Stimulated activated CD4-positive, alpha-beta T cell treated with anti-CD3 and anti-CD28 coated beads, TNF-alpha, amount 100 ng/mL, for 4 hours (primary cell): ENCODE measurements at regions not wholly inside any gene's neighbourhood (a gene's known extent, or its start where the extent isn't known, plus 50 kb on each side); places are given as distances from the start of the nearest gene placed in this dataset.
"Not testable (repeated sequence)": the region's sequence is repeated elsewhere in the genome, so short reads cannot be mapped to it uniquely, and the experiment has no call there.

ENCODE experiments used
- DNase-seq, 3 experiments: peaks; one replicate each; pipeline ENCODE4 v3.0.0-alpha.2; 2020; ENCODE audit warnings: low read depth in 3 of 3

DNA sequence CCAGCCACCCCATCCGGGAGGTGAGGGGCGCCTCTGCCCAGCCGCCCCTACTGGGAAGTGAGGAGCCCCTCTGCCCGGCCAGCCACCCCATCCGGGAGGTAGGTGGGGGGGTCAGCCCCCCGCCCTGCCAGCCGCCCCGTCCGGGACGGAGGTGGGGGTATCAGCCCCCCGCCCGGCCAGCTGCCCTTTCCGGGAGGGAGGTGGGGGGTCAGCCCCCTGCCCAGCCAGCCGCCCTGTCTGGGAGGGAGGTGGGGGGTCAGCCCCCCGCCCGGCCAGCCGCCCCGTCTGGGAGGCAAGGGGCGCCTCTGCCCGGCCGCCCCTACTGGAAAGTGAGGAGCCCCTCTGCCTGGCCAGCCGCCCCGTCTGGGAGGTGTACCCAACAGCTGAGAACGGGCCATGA, 299.4 kb upstream of the RORB start:
- not testable (repeated sequence) for DNase-seq

GRCh38 chr9:74205056-74205455, 292.1 kb upstream of the RORB start:
- no peak for DNase-seq

GRCh38 chr9:74218385-74219063, 278.6 kb upstream of the RORB start:
- no peak for DNase-seq

- no peak for DNase-seq
These were observed 276.8 kb upstream of the RORB start for GRCh38 chr9:74220327-74220726.

DNA sequence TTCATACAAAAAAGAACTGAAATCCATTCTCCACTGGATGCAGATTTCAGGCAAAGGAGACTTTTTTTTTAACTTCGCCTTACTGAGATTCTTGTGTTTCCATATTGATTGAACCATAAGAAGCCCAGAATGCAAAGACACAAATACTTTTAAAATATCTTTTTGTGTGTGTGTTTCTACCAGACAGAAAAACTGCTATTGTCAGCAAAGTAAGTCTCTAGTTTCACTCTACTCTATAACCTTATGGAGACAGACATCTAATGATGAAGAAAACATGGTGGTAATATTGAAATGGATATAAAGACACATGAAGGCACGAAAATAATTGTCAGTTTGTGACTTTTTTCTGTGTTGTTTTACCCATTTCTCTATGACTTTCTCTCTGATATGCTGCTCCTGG, 260.3 kb upstream of the RORB start:
- no peak for DNase-seq

- DNase-seq: no peak
These were observed 251.2 kb upstream of the RORB start for GRCh38 chr9:74245866-74246497.

DNA sequence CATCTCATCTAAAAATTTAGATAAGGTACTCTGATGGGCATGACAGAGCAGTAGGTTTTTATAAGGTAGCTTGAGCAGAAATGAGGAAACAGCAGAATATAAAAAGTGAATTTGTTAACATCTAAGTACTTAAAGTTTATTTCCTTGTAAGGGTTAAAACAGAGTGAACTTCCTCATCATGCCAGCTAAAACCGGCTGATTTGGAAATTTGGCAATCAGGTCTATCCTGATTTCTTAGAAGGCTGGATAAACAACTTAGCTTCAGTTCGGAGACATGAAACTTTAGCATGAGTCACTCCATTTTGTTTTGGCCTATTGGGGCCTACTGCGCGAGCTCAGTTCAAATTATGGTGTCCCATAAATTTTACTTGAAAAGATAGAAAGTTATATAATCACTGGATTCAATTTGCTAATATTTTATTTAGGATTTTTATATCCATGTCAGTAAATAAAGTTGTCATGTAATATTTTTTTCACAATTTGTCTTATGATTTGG, 241.6 kb upstream of the RORB start:
- DNase-seq: no peak

- no peak for DNase-seq
These were observed 221.1 kb upstream of the RORB start for GRCh38 chr9:74275872-74276508.

- no peak for DNase-seq
These were observed 219.6 kb upstream of the RORB start for GRCh38 chr9:74277532-74277931.

DNA sequence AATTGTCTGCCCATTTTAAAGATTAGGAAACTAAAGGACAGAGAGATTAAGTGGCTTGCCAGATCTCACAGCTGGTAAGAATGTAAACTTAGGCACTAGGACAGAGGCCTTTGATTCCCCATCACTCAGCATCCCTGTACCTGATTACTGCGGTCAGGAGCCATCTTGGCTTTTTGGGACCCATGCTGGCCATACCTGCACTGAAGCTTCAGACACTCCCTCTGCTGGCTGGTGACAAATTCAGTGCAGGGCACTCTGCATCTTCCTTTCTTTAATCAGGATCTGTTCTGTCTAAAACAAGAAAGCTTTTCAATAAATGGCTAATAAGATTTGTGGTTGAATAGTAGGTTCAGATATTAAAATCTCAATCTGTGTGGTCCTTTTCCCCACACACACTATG, 215.5 kb upstream of the RORB start:
- DNase-seq: no peak

- DNase-seq: no peak
These were observed 214.4 kb upstream of the RORB start for GRCh38 chr9:74282526-74283253.

DNA sequence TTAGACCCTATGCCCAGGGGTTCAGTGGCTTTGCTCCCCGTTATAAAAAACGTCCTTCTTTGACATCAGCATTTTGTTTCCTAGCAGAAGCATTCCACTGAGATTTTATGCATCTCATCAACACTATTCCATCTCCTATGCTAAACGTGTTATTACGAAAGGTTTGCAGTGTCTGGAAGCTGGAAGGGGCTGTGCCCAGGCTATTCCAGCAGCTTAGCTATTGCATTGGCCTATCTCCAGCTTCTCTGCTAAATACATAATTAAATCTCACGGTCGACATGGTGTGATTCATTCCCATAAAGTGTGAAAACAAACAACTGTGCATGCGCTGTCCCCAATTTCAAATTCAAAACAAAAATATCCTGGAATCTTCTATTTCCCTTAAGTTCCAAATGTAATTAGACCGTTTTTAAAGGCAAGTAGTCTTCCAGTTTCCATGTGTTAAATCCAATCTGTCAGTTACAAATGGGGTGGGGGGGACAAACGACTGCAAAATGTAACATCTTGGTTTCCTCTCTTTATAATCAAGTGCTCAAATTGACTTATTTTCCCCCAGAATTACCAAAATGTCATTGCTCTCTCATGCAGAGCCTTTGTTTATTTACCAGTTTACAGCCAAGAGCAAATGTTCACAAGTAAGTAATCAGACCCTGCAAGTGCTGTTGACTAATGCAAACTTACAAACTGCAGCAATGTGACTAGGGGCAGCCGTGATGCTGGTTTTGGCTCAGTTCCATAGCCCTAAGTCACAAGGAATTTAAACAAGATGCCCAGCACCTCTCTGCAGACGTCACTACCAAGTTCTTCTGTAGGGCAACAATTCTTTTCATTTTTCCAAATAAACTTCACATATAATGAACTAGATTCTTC, 212.3 kb upstream of the RORB start:
- DNase-seq: no peak

DNA sequence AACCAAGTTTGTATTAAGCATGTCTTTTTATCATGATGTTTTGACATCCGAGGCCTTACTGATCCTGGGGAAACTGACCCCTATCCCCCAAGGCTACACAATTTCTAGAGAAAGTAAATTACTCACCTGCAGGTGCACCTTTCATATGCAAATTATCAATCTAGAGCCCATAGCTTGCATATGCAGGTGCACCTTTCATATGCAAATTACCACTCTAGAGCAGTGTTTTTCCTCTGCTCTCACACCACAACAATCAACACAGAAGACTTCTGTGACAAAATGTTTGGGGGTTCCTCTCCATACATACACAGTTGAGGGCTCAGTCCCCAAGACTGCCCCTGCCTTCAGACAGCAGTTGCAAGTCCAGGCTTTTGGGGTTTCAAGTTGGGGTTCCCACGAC, 203.7 kb upstream of the RORB start:
- DNase-seq: no peak

DNA sequence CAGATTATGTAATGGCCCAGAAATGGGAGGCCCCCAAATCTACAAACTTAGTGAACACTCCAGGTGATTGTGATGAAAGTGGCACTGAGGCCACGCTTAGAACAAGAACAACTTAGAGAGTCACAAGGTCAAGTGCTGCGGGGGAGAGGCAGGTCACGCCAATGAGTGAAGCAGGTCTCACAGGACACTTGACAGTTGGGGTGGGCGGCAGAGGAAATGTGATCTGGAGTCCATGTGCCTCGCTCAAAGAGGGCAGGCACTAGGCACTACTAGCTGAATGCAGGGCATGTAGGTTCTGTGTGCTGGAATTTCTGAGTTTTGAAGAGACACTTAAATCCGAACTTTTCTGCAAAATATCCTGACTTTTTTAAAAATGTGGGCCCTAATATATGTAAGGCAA, 193.2 kb upstream of the RORB start:
- no peak for DNase-seq

DNA sequence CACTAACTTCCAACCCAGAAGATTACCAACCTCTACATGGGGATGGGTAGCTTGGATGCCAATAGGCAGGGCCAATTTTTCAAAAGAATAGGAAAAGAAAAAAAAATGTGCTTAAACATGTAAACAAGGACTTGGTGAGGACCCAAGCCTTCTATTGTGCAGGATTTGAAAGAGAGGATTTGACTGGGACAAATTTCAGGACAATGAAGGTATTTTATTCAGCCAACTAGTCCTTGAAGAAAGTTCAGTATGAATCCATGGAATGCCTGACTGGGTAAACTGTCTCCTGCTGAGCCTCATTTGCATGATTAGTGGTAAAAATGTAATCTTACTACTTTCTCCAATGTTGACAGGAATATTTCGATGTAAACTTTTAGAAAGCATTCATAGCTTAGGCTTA, 192.5 kb upstream of the RORB start:
- no peak for DNase-seq

GRCh38 chr9:74309654-74310053, 187.5 kb upstream of the RORB start:
- no peak for DNase-seq

GRCh38 chr9:74317235-74317634, 179.9 kb upstream of the RORB start:
- no peak for DNase-seq

DNA sequence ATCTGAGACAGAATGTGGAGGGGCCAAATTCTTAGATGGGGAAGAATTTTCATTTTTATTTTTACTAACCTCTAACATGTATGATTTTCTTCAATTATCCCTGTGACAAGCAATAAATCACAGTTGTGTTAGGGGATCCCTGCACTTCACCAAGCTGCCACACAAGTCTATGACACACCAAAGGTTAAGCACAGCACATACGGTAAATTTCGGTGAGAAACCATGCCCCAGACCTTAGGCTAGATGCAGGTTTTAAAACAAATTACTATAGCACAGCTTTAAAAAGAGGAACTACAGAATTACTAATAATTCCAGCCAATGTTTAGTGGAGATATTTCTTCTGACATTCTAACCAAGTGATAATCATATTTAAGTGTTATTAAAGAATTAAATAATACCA, 175.7 kb upstream of the RORB start:
- no peak for DNase-seq

- no peak for DNase-seq
These were observed 174.3 kb upstream of the RORB start for GRCh38 chr9:74322661-74323314.

GRCh38 chr9:74330487-74331214, 166.5 kb upstream of the RORB start:
- DNase-seq: no peak
